MCF 10A (cell line): ENCODE measurements at regions not wholly inside any gene's neighbourhood (a gene's known extent, or its start where the extent isn't known, plus 50 kb on each side); places are given as distances from the start of the nearest gene placed in this dataset.

Experiments used
- BruUV-seq: library from RNA; stranded (reverse); fragments of 400-500 nt; replicated peaks from 2 replicates; lab custom pipeline; 2021; lab: Mats Ljungman, UMichigan
- CTCF ChIA-PET: fragments of 300-600 bp; sonication (Branson Sonifier 250); formaldehyde crosslinking; extraction: SDS; loops from one replicate; lab custom pipeline; 2021; ENCODE audit warnings: antibody characterized with exemption, inconsistent platforms; lab: Yijun Ruan, JAX
- POLR2A ChIA-PET: fragments of 300-600, 350-650 bp; sonication (Branson Sonifier 250); formaldehyde crosslinking; extraction: SDS; loops from one replicate; lab custom pipeline; 2020; ENCODE audit warnings: antibody characterized with exemption, inconsistent platforms; lab: Yijun Ruan, JAX
- DNase-seq: peaks from one replicate; pipeline ENCODE4 v3.0.0-alpha.2; 2018; ENCODE audit not compliant: unreplicated experiment
- H3K27ac Mint-ChIP-seq: one replicate; pipeline ENCODE4 v1.8.0; 2022; ENCODE audit warnings: mild to moderate bottlenecking, low read depth, mixed read lengths; ENCODE audit not compliant: unreplicated experiment
- H3K27me3 Mint-ChIP-seq: one replicate; pipeline ENCODE4 v1.8.0; 2022; ENCODE audit warnings: mixed read lengths; ENCODE audit not compliant: insufficient read depth, unreplicated experiment
- H3K36me3 Mint-ChIP-seq: one replicate; pipeline ENCODE4 v1.8.0; 2022; ENCODE audit warnings: mild to moderate bottlenecking, moderate library complexity, mixed read lengths; ENCODE audit not compliant: insufficient read depth, unreplicated experiment
- H3K4me1 Mint-ChIP-seq: one replicate; pipeline ENCODE4 v1.8.0; 2022; ENCODE audit warnings: mixed read lengths; ENCODE audit not compliant: insufficient read depth, unreplicated experiment
- H3K4me3 Mint-ChIP-seq: one replicate; pipeline ENCODE4 v1.8.0; 2022; ENCODE audit warnings: mild to moderate bottlenecking, moderate library complexity, mixed read lengths; ENCODE audit not compliant: unreplicated experiment
- H3K9me3 Mint-ChIP-seq: one replicate; pipeline ENCODE4 v1.8.0; 2022; ENCODE audit warnings: mixed read lengths; ENCODE audit not compliant: unreplicated experiment
- intact Hi-C: fragments of 100-400 bp; cut with micrococcal nuclease; formaldehyde crosslinking; loops from 2 replicates; pipeline ENCODE4 v1.14.1; 2022
- TF ChIP-seq, protein P1 (sequence below): fragments of 200-600 bp; IDR thresholded peaks from one replicate; pipeline ENCODE4 v1.8.0; 2022; ENCODE audit warnings: antibody characterized with exemption, mild to moderate bottlenecking; ENCODE audit not compliant: unreplicated experiment

GRCh38 chr1:61609040-61609439, 115.9 kb downstream of the TM2D1 start:
- BruUV-seq = no TSS peak
- Mint-ChIP-seq H3K36me3 (no peaks in the 10 kb centered on the region), H3K27ac (no peak overlapping the region), H3K4me3 (no peak overlapping the region), H3K27me3 (no peaks in the 10 kb centered on the region), H3K4me1 (peaks cover 20% of the 10 kb centered on the region), H3K9me3 (no peaks in the 10 kb centered on the region)
- no peak for DNase-seq
- ChIA-PET POLR2A (no interaction called here), CTCF (interaction anchor here (0.6 to 1.3 kb wide), 3 partner anchors 19 to 432 kb away, joined by 3 to 4 read pairs (median 3); no protein-coding TSS in a partner anchor)
- intact Hi-C loops = no loop called here
- TF ChIP-seq, protein P1, sequence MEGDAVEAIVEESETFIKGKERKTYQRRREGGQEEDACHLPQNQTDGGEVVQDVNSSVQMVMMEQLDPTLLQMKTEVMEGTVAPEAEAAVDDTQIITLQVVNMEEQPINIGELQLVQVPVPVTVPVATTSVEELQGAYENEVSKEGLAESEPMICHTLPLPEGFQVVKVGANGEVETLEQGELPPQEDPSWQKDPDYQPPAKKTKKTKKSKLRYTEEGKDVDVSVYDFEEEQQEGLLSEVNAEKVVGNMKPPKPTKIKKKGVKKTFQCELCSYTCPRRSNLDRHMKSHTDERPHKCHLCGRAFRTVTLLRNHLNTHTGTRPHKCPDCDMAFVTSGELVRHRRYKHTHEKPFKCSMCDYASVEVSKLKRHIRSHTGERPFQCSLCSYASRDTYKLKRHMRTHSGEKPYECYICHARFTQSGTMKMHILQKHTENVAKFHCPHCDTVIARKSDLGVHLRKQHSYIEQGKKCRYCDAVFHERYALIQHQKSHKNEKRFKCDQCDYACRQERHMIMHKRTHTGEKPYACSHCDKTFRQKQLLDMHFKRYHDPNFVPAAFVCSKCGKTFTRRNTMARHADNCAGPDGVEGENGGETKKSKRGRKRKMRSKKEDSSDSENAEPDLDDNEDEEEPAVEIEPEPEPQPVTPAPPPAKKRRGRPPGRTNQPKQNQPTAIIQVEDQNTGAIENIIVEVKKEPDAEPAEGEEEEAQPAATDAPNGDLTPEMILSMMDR = no peak

DNA sequence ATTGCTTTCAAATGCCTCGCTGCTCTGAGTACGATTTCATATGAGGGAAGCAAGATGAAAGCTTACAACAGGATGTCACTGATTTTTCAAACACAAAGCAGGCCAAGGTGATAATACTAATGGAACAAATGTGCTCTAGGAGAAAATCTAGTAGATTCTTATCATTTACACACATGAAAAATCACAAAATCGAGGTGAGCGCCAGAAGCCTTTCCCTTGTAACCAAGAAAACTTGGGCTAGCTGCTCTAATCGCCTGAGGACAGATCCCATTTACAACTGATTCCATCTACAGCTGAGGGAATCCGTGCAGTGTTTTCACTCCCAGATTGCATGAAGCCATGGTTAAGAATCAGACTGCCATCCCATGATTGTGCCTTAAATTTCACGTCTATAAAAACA, 117.5 kb downstream of the TM2D1 start:
- intact Hi-C loops = no loop called here
- Mint-ChIP-seq H3K4me3 (no peak overlapping the region), H3K9me3 (no peaks in the 10 kb centered on the region), H3K36me3 (no peaks in the 10 kb centered on the region), H3K27ac (peak overlapping the region; percentile 78), H3K27me3 (no peaks in the 10 kb centered on the region), H3K4me1 (peaks cover 20% of the 10 kb centered on the region)
- no TSS peak for BruUV-seq
- POLR2A ChIA-PET = interaction anchor here (1.5 kb wide), 1 partner anchor 8 kb away, joined by 3 read pairs; no protein-coding TSS in a partner anchor
- DNase-seq = no peak
- TF ChIP-seq, protein P1 = no peak
- CTCF ChIA-PET = no interaction called here

- TF ChIP-seq, protein P1 = no peak
- intact Hi-C loops = no loop called here
- TSS peak; percentile 67 for BruUV-seq
- Mint-ChIP-seq H3K4me3 (peak overlapping the region; percentile 10), H3K27me3 (no peaks in the 10 kb centered on the region), H3K36me3 (no peaks in the 10 kb centered on the region), H3K27ac (peak overlapping the region; percentile 78), H3K4me1 (peaks cover 20% of the 10 kb centered on the region), H3K9me3 (no peaks in the 10 kb centered on the region)
- ChIA-PET POLR2A (interaction anchor here (0.5 to 1.5 kb wide), 2 partner anchors 9 to 214 kb away, joined by 3 read pairs; no protein-coding TSS in a partner anchor), CTCF (interaction anchor here (0.6 kb wide), 1 partner anchor 213 kb away, joined by 3 read pairs; no protein-coding TSS in a partner anchor)
- DNase-seq = peak; percentile 71
Observed at GRCh38 chr1:61606448-61607312, 118.3 kb downstream of the TM2D1 start.

DNA sequence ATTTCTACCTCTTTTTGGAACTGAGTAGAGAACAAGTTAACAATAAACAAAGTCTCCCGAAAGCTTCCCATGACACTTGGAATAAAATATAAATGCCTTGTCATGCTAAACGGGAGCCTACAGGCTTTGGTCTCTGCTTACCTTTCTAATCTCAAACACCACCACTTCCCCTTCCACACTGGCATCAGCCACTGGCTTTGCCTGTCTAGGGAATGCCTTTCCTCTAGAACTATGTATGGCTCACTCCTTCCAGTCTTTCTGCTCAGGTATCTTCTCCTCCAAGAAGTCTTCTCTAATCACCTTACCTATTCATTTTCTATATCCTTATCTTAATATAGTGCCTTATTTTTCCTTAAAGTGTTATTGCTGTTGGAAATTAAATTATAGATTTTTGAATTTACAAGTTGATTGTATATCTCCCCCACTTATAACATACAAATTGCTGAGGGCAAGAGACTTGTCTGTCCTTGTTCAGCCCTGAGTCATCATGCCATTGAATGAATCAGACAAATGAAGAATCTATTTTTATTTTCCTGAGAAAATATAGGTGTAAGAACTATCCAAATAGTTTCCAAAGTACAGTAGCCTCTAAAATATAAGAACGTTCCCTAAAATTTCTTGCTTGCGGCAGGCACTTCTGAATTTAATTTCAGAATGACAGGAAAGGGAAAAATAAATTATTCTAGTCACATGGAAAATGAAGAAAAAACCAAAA, 119.2 kb downstream of the TM2D1 start:
- CTCF ChIA-PET = interaction anchor here (0.6 kb wide), 1 partner anchor 212 kb away, joined by 3 read pairs; no protein-coding TSS in a partner anchor
- intact Hi-C loops = no loop called here
- H3K27ac Mint-ChIP-seq = peak overlapping the region; percentile 78
- TF ChIP-seq, protein P1 = no peak
- H3K36me3 Mint-ChIP-seq = no peaks in the 10 kb centered on the region
- BruUV-seq = TSS peak; percentile 31
- POLR2A ChIA-PET = interaction anchor here (0.9 kb wide), 1 partner anchor 148 kb away, joined by 3 read pairs; no protein-coding TSS in a partner anchor
- no peaks in the 10 kb centered on the region for H3K9me3 Mint-ChIP-seq
- H3K27me3 Mint-ChIP-seq = no peaks in the 10 kb centered on the region
- no peak overlapping the region for H3K4me3 Mint-ChIP-seq
- peaks cover 20% of the 10 kb centered on the region for H3K4me1 Mint-ChIP-seq
- peak; percentile 78 for DNase-seq
